NB4 (cell line): ENCODE measurements at regions not wholly inside any gene's neighbourhood (a gene's known extent, or its start where the extent isn't known, plus 50 kb on each side); places are given as distances from the start of the nearest gene placed in this dataset.
A peak's percentile ranks its signal among the peaks of the same experiment; 100 is the strongest.

Source experiments
- DNase-seq: peaks from one replicate; pipeline ENCODE4 v3.0.0; 2010; ENCODE audit warnings: low read depth
- H3K4me3 ChIP-seq: one replicate; pipeline ENCODE4 v1.5.1; 2011; ENCODE audit warnings: mild to moderate bottlenecking, low read depth, low read length, moderate library complexity
- MYC ChIP-seq: IDR thresholded peaks from 2 replicates; pipeline ENCODE4 v1.6.1; 2011; ENCODE audit warnings: low read depth, low read length
- POLR2A ChIP-seq: IDR thresholded peaks from 2 replicates; pipeline ENCODE4 v1.6.1; 2011; ENCODE audit warnings: mild to moderate bottlenecking; ENCODE audit not compliant: insufficient read length; ENCODE audit errors: extremely low read depth
- TF ChIP-seq, protein P1 (sequence below): IDR thresholded peaks from 2 replicates; pipeline ENCODE4 v1.6.1; 2011; ENCODE audit warnings: low read depth, low read length
- TF ChIP-seq, protein P2 (sequence below): IDR thresholded peaks from one replicate; pipeline ENCODE4 v1.5.1; 2012; ENCODE audit warnings: low read depth, low read length

DNA sequence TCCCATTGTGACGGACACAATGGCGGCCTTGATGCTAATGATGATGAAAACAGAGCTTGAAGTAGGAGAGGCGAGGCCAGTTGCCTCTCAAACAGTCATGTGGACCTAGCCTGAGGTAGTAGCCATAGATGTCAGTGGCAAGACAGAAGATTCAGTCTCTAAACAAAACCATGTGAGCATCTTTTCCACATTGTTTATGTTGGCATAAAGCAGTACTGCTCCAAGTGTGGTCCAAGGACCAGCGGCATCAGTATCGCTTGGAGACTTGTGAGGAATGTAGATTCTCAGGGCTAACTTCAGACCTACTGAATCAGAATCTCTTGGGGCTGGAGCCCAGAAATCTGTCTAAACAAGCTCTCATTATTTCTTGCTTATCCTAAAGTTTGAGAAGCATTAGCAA is 312.8 kb upstream of the JAG1 start:
- TF ChIP-seq, protein P1, sequence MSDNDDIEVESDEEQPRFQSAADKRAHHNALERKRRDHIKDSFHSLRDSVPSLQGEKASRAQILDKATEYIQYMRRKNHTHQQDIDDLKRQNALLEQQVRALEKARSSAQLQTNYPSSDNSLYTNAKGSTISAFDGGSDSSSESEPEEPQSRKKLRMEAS: no peak
- TF ChIP-seq MYC: no peak
- TF ChIP-seq, protein P2, sequence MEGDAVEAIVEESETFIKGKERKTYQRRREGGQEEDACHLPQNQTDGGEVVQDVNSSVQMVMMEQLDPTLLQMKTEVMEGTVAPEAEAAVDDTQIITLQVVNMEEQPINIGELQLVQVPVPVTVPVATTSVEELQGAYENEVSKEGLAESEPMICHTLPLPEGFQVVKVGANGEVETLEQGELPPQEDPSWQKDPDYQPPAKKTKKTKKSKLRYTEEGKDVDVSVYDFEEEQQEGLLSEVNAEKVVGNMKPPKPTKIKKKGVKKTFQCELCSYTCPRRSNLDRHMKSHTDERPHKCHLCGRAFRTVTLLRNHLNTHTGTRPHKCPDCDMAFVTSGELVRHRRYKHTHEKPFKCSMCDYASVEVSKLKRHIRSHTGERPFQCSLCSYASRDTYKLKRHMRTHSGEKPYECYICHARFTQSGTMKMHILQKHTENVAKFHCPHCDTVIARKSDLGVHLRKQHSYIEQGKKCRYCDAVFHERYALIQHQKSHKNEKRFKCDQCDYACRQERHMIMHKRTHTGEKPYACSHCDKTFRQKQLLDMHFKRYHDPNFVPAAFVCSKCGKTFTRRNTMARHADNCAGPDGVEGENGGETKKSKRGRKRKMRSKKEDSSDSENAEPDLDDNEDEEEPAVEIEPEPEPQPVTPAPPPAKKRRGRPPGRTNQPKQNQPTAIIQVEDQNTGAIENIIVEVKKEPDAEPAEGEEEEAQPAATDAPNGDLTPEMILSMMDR: no peak
- TF ChIP-seq POLR2A: no peak
- no peak overlapping the region for H3K4me3 ChIP-seq
- no peak for DNase-seq

DNA sequence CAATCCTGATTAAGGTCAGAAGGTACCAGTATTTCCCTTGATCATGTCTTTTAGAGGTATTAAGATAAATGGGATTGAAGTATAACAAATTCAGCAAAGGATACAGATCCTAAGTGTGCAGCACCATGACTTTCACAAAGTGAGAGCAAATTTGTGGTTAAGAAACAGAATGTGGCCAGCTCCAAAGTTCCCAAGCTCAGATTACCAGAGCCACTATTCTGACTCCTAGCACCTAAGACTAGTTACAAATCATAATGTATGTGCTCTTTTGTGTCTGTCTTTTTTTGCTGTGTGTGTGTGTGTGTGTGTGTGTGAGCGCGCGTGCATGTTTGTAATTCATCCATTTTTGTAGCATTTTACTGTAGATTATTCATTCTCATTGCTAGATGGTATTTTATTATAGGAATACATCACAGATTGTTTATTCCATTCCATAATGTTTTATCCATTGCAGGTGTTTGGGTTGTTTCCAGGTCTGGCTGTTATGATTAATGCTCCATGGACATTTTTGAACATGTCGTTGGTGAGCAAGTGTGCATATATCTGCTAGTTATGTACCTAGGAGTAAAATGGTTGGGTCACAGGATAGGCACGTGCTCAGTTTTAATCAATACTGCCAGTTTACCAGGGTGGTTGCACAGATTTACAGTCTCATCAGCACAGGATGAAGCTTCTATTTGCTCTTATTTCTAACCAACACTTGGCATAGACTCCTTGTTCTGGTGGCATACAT is 314.0 kb upstream of the JAG1 start:
- DNase-seq: no peak
- H3K4me3 ChIP-seq: no peak overlapping the region
- TF ChIP-seq MYC: no peak
- TF ChIP-seq POLR2A: no peak
- TF ChIP-seq, protein P2: no peak
- TF ChIP-seq, protein P1: no peak

DNA sequence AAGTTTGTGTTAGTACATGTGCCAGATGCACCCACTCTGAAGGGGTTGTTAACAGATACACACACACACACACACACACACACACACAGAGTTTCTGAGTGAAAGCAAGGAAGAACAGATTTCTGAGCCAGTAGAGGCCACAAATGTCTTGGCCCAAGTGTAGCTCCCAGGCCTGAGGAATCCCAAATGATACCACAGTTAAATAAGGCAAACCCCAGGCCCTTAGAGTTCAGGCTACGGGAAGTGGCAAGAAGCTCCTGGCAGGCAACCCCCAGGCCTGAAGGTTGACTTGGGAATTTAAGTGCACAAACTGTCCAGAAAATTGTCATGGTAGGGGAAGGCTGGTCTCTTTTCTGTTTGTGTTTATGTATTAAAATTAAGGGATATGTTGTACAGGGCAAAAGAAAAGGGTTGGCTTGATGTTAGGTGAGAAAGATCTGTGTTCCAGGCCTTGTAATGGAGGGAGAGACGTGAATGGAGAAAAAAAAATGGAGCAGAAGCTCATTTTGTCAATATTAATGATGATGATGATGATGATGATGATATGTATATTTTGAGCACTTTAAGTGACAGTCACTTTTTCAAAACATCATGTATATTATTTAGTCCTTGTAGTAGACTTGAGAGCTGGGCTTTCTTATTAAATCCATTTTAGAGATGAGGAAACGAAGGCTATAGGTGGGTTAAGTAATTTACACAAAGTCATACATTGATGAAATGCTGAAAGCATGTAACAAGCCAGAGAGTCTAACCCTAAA is 317.0 kb upstream of the JAG1 start:
- DNase-seq: no peak
- TF ChIP-seq, protein P2: no peak
- TF ChIP-seq MYC (no peak), POLR2A (no peak)
- TF ChIP-seq, protein P1: no peak
- no peak overlapping the region for H3K4me3 ChIP-seq

DNA sequence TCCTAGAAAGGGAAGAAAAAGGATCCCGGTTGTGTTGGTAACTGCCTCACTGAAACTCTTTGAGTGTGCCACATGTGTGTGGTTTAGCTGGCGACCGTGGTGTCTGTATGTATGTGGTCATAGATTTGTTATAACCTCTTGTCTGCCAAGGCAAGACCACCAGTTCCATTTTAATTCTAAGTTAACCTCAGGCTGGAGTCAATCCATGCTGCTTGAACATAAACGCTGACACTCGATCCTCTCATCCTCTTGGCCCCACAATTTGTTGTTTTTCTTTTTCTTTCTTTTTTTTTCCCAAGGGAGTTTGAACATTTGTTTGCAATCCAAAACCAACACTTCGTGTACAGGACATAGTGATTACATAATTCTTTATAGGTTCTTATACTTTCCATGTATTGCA is 318.9 kb upstream of the JAG1 start:
- TF ChIP-seq, protein P2: no peak
- TF ChIP-seq POLR2A: no peak
- TF ChIP-seq, protein P1: no peak
- no peak for TF ChIP-seq MYC
- DNase-seq: no peak
- no peak overlapping the region for H3K4me3 ChIP-seq

DNA sequence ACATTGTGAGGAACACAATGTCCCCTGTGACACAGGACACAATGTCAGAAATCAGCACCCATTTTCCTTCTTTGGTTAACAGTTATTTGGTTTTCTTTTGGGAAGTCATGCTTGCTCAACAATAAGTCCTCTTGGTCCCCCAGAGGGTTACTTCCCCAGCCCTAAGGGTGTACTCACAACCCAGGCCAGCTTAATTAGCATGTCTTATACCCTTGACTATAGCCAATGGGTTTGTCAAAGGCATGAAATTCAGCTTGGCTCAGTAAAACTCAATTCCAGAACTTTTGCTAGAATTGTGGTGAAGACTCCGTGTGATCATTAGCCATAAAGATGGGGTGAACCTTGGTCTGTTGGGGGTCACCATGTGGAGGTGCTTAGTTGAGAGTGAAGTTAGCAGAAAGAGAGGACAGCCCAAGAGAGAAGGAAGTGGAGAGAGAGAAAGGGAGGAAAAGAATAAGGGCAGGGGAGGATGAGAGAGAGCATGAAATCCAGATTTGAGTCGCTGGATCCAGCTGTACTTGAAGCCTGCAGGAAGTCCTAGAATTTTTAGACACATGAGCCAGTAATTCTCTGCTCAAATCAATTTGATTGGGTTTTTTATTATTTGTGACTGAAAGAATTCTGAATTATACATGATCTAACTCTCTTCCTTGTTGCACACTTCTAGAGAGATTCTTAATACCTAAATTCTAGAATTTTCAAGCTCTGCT is 321.3 kb upstream of the JAG1 start:
- TF ChIP-seq, protein P2: no peak
- TF ChIP-seq MYC (no peak), POLR2A (no peak)
- TF ChIP-seq, protein P1: no peak
- H3K4me3 ChIP-seq: no peak overlapping the region
- peak; percentile 45 for DNase-seq
